Osteoblast (primary cell): ENCODE measurements at regions not wholly inside any gene's neighbourhood (a gene's known extent, or its start where the extent isn't known, plus 50 kb on each side); places are given as distances from the start of the nearest gene placed in this dataset.

ENCODE experiments used
- DNase-seq: peaks from one replicate; pipeline ENCODE4 v3.0.0; 2011; ENCODE audit warnings: low spot score, mixed read lengths; ENCODE audit not compliant: insufficient read length; ENCODE audit errors: missing footprints
- H2AFZ ChIP-seq: 2 replicates; pipeline ENCODE4 v1.6.0; 2011; ENCODE audit warnings: mild to moderate bottlenecking, low read length
- H3K27ac ChIP-seq: 2 replicates; pipeline ENCODE4 v1.5.1; 2011; ENCODE audit warnings: mild to moderate bottlenecking, low read depth, low read length, moderate library complexity
- H3K27me3 ChIP-seq: 2 replicates; pipeline ENCODE4 v1.6.0; 2012; ENCODE audit warnings: mild to moderate bottlenecking, control low read depth, inconsistent platforms, low read length, moderate library complexity; ENCODE audit not compliant: insufficient read depth
- H3K36me3 ChIP-seq: 2 replicates; pipeline ENCODE4 v1.5.1; 2011; ENCODE audit warnings: mild to moderate bottlenecking, low read length, control low read depth, moderate library complexity; ENCODE audit not compliant: insufficient read depth
- H3K4me1 ChIP-seq: 2 replicates; pipeline ENCODE4 v1.5.1; 2011; ENCODE audit warnings: mild to moderate bottlenecking, low read length, control low read depth, moderate library complexity; ENCODE audit not compliant: insufficient read depth
- H3K4me2 ChIP-seq: 2 replicates; pipeline ENCODE4 v1.6.0; 2011; ENCODE audit warnings: mild to moderate bottlenecking, low read length; ENCODE audit not compliant: insufficient read depth
- H3K4me3 ChIP-seq: fragments of 200-600 bp; sonication (generic); 3 replicates; pipeline ENCODE4 v1.5.1; 2012; ENCODE audit warnings: mild to moderate bottlenecking, low read length, inconsistent platforms; ENCODE audit not compliant: insufficient read depth
- H3K79me2 ChIP-seq: 2 replicates; pipeline ENCODE4 v1.6.0; 2012; ENCODE audit warnings: mild to moderate bottlenecking, low read length, control low read depth, inconsistent platforms; ENCODE audit not compliant: insufficient read depth
- H3K9me3 ChIP-seq: 2 replicates; pipeline ENCODE4 v1.5.1; 2011; ENCODE audit warnings: low read depth, low read length, control low read depth
- H4K20me1 ChIP-seq: 2 replicates; pipeline ENCODE4 v1.6.0; 2012; ENCODE audit warnings: mild to moderate bottlenecking, low read length, control low read depth; ENCODE audit not compliant: insufficient read depth
- TF ChIP-seq, protein P1 (sequence below): IDR thresholded peaks from 2 replicates; pipeline ENCODE4 v1.5.1; 2011; ENCODE audit warnings: mild to moderate bottlenecking, low read depth, low read length, moderate library complexity; ENCODE audit errors: extremely low read depth

DNA sequence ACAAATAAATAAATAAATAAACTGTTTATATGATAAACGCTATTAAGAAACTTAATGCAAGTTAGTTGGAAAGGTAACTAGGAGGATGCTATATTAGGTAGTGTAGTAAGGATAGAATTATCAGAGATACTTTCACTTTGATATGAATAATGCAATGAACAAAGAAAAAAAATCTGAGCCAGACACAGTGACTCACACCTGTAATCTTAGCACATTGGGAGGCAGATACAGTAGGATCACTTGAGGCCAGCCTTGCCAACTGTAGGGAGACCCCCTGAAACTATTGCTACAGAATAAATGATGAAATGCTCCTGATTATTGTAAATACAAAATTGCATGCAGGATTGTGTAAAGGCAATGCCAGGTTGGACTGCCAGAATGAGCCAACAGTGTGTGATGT lies 109.2 kb downstream of the ANXA2R start:
- no peak overlapping the region for H3K4me3 ChIP-seq
- H3K36me3 ChIP-seq: no peaks in the 10 kb centered on the region
- H2AFZ ChIP-seq: no peak overlapping the region
- no peaks in the 10 kb centered on the region for H3K27me3 ChIP-seq
- H3K27ac ChIP-seq: no peak overlapping the region
- TF ChIP-seq, protein P1, sequence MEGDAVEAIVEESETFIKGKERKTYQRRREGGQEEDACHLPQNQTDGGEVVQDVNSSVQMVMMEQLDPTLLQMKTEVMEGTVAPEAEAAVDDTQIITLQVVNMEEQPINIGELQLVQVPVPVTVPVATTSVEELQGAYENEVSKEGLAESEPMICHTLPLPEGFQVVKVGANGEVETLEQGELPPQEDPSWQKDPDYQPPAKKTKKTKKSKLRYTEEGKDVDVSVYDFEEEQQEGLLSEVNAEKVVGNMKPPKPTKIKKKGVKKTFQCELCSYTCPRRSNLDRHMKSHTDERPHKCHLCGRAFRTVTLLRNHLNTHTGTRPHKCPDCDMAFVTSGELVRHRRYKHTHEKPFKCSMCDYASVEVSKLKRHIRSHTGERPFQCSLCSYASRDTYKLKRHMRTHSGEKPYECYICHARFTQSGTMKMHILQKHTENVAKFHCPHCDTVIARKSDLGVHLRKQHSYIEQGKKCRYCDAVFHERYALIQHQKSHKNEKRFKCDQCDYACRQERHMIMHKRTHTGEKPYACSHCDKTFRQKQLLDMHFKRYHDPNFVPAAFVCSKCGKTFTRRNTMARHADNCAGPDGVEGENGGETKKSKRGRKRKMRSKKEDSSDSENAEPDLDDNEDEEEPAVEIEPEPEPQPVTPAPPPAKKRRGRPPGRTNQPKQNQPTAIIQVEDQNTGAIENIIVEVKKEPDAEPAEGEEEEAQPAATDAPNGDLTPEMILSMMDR: no peak
- H3K79me2 ChIP-seq: no peaks in the 10 kb centered on the region
- no peaks in the 10 kb centered on the region for H3K4me1 ChIP-seq
- H3K4me2 ChIP-seq: no peak overlapping the region
- H4K20me1 ChIP-seq: no peaks in the 10 kb centered on the region
- no peak for DNase-seq
- H3K9me3 ChIP-seq: no peaks in the 10 kb centered on the region

DNA sequence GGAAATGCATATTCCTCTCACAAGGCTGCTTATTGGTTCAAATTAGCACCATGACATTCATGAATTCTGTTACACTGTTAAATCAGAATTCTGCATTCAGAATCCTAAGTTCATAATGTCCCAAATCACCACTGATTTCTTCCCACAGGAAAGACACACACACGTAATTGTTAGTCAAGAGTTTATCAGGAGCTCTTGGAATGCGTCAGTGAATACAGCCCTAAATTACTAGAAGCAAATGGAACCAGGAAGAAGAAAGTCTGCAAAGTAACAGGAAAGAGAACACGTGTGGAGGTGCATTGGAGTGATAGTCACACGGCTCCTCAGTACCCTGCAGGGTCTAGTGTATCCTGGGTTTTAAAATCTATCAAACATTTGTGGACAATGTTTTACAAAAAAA lies 110.2 kb downstream of the ANXA2R start:
- no peaks in the 10 kb centered on the region for H3K9me3 ChIP-seq
- H3K4me2 ChIP-seq: no peak overlapping the region
- no peaks in the 10 kb centered on the region for H3K36me3 ChIP-seq
- DNase-seq: no peak
- H3K4me1 ChIP-seq: no peaks in the 10 kb centered on the region
- no peak overlapping the region for H3K4me3 ChIP-seq
- no peak overlapping the region for H3K27ac ChIP-seq
- TF ChIP-seq, protein P1: no peak
- H3K27me3 ChIP-seq: no peaks in the 10 kb centered on the region
- no peaks in the 10 kb centered on the region for H4K20me1 ChIP-seq
- H3K79me2 ChIP-seq: no peaks in the 10 kb centered on the region
- no peak overlapping the region for H2AFZ ChIP-seq

DNA sequence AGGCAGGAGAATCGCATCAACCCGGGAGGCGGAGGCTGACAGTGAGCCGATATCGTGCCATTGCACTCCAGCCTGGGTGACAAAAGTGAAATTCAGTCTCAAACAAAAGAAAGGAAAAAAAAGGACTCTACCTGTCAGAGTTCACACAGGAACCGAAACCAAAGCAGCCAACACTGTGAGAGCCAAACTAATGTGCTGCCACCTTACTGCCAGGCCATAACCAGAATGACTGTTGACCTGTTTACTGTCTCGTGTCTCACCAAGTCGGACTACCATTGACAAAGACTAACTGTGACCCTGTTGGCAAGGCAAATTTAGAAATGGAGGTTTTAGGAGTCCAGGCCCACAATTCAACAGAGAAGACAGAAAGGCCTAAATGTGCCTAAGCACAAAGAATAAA lies 112.4 kb downstream of the ANXA2R start:
- no peak overlapping the region for H3K4me2 ChIP-seq
- H4K20me1 ChIP-seq: no peaks in the 10 kb centered on the region
- TF ChIP-seq, protein P1: no peak
- no peak overlapping the region for H3K4me3 ChIP-seq
- H3K9me3 ChIP-seq: no peaks in the 10 kb centered on the region
- DNase-seq: no peak
- H3K79me2 ChIP-seq: no peaks in the 10 kb centered on the region
- H3K36me3 ChIP-seq: no peaks in the 10 kb centered on the region
- H3K27ac ChIP-seq: no peak overlapping the region
- H3K27me3 ChIP-seq: no peaks in the 10 kb centered on the region
- H3K4me1 ChIP-seq: no peaks in the 10 kb centered on the region
- no peak overlapping the region for H2AFZ ChIP-seq

DNA sequence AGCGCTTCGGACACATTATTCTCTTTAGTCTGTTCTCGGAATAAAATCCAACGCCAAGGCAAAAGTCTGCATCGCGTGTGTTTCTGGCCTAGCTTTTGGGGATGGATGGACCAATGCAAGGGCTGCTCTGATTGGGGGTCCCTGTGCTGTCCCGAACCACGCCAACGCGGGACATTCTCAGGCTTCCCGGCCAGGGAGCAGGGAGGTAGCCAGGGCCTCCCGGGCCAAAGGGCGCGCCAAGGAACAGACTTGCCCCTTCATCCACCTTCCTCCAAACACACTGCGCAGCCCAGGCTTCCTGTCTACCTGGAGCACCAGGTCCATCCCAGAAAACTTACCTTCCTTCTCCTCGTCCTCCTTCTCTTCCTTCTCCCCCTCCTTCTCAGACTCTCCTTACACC lies 113.0 kb upstream of the SELENOP start:
- H3K4me1 ChIP-seq: no peaks in the 10 kb centered on the region
- H3K4me3 ChIP-seq: no peak overlapping the region
- TF ChIP-seq, protein P1: no peak
- H4K20me1 ChIP-seq: no peaks in the 10 kb centered on the region
- no peak overlapping the region for H2AFZ ChIP-seq
- DNase-seq: no peak
- no peaks in the 10 kb centered on the region for H3K9me3 ChIP-seq
- no peaks in the 10 kb centered on the region for H3K79me2 ChIP-seq
- no peak overlapping the region for H3K27ac ChIP-seq
- H3K4me2 ChIP-seq: no peak overlapping the region
- no peaks in the 10 kb centered on the region for H3K36me3 ChIP-seq
- H3K27me3 ChIP-seq: no peaks in the 10 kb centered on the region
